Erythroblast (primary cell): ENCODE measurements at regions not wholly inside any gene's neighbourhood (a gene's known extent, or its start where the extent isn't known, plus 50 kb on each side); places are given as distances from the start of the nearest gene placed in this dataset.
"Not testable (repeated sequence)": the region's sequence is repeated elsewhere in the genome, so short reads cannot be mapped to it uniquely, and the experiment has no call there.

Source experiments
- DNase-seq, 2 experiments: peaks; one replicate each; lab custom pipeline; 2025; lab: John Stamatoyannopoulos, UW
- GATA1 ChIP-seq: IDR thresholded peaks from 2 replicates; pipeline ENCODE4 v1.6.1; 2011; ENCODE audit warnings: low read depth, mild to moderate bottlenecking, control low read depth, low read length, moderate library complexity
- POLR2A ChIP-seq: IDR thresholded peaks from 2 replicates; pipeline ENCODE4 v1.6.1; 2011; ENCODE audit warnings: mild to moderate bottlenecking, low read length

DNA sequence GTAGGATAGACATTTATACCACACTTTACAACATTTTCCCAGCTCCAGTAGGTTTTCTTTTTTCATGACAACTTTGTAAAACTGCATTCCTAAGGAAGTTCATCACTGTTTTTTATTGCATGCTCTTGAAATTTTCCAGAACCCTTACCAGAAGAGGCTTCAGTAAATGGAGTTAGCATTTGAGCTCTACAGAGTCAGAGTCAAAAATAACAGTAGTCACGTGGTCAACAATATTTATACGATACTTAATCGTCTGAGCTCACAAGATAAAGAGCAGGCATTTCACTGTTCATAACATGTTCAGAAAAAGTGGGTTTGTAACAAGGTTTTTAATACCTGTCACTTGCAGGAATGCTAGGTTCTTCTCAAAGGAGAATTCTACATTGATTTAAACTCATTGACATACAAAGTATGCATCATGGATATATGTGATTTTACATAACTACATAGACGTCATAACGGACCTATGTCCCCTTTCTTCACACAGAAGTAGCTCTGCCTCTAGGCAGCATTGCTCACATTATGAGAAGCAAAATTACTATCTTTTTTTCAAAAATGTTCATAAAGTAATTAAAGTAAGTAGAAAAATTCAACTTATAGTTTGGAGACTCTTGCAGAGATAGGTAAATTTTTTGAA is 187.0 kb upstream of the COL3A1 start:
- DNase-seq = no peak

DNA sequence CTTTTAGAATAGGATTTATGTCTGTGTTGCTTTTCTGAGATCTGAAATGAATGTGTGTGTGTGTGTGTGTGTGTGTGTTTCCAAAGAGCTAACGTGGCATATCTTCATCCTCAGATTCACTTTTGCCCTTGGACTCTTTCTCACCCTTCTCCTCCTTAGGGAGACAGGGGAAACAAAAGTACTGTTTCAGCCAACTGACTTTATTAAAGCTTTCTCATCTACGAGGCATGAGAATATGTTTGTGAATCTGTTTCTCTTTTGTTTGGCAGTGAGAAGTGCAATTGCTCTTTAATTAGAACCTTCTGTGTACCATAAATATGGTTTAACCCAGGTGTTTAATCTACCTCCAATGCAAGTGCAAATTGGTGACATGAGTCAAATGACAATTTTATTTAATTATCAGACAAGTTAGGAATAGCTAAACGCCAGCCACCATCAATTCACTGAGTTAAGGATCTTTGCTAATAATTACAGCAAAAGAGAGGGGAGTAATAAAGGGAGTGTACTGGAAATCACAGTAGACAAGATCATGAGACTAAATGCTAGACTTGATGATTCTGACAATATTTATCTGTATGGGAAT is 186.4 kb upstream of the COL3A1 start:
- TF ChIP-seq GATA1 (no peak), POLR2A (no peak)
- DNase-seq = no peak

More for the DNA sequence above, 187.0 kb upstream of the COL3A1 start:
- no peak for TF ChIP-seq GATA1
- no peak for TF ChIP-seq POLR2A

DNA sequence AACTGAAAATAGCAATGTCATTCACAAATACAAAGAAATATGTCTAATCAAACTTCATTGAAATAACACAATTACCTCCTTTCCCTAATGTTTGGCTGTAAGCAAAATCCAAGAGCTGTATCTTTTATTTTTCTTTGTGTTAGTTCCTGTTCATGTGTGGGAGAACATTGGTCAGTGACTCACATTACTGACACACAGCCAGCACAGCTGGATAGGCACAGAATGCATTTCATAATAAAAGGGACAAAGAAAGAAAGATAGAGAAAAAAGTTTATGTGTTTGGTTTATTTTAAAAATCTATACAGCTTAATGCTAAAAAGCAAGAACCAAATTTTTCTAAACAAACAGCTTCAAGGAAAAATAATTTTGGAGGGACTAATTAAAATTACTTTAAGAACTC is 185.6 kb upstream of the COL3A1 start:
- TF ChIP-seq POLR2A (no peak), GATA1 (no peak)
- no peak for DNase-seq

GRCh38 chr2:188789951-188790350 is 184.2 kb upstream of the COL3A1 start:
- no peak for DNase-seq
- TF ChIP-seq POLR2A = no peak
- no peak for TF ChIP-seq GATA1

DNA sequence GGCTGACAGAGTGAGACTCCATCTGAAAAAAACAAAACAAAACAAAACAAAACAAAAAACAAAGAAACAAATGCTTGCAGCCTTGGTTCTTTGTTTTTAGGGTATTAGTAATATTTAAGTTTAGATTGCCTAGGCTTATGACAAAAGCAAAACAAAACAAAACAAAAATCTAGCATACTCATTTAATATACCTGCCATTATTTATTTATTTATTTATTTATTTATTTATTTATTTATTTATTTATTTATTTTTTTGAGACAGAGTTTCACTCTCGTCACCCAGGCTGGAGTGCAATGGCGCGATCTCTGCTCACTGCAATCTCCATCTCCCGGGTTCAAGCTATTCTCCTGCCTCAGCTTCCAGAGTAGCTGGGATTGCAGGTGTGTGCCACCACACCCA is 179.7 kb upstream of the COL3A1 start:
- not testable (repeated sequence) for DNase-seq

DNA sequence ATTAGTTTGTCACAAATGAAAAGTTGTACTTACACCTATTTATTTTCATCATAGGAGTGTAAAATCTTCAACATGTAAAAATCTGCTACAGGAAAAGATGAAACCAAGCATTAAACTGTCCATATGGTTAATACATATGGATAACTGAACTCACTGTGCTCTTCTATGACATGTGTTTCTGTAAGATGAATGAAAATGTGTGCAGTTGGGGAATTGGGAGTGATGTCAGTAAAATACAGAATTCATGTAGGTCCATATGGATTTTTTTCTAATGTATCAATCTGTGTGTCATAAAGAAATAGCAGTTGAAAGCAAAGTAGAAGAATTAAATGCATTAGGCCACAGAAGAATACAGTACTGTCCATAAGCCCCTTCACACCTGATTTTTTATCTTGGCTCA is 178.4 kb upstream of the COL3A1 start:
- DNase-seq = no peak
- TF ChIP-seq GATA1 = no peak
- TF ChIP-seq POLR2A = no peak

DNA sequence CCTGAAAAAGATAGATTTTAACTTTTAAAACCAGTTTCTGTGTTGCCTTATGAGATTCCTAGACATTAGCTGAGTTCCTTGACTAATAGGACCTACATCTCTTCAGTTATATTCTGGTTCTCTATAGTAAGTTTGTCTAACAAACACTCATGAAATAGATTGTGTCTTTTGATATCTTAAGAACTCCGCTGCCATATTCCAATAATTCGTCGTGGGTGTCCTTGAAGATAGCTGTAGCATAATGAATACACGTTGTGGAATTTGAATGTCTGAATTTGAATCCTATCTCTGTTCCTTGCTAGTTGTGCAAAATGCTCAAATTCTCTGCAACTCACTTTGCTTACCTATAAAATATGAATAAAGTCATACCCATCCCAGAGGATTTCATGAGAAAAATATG is 176.8 kb upstream of the COL3A1 start:
- TF ChIP-seq POLR2A (no peak), GATA1 (no peak)
- DNase-seq = no peak

GRCh38 chr2:188798159-188798558 is 176.0 kb upstream of the COL3A1 start:
- TF ChIP-seq POLR2A (no peak), GATA1 (no peak)
- DNase-seq = no peak

GRCh38 chr2:188805219-188805618 is 169.0 kb upstream of the COL3A1 start:
- DNase-seq = no peak
- TF ChIP-seq GATA1 (no peak), POLR2A (no peak)

- TF ChIP-seq POLR2A = no peak
- no peak for TF ChIP-seq GATA1
- DNase-seq = no peak
These were observed 165.2 kb upstream of the COL3A1 start for GRCh38 chr2:188808947-188809355.

DNA sequence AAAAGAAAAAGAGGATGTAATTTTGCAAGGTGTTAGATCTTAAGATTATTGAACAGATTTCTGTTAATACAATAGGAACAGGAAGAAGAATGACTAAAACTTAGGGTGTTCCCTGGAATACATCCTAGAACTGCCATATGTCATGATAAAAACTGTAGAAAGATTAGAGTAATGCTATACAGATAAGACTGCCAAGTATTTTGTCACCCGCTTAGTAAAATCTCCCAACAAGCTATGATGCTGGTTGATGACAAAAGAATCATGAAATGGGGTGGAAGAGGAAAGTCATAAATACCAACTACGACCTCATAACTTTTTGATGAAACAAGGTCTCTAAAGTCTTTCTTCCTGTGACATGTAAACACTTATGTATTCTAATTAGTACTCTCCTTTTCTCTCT is 163.6 kb upstream of the COL3A1 start:
- TF ChIP-seq GATA1 (no peak), POLR2A (no peak)

GRCh38 chr2:188811522-188811921 is 162.7 kb upstream of the COL3A1 start:
- no peak for DNase-seq
- TF ChIP-seq GATA1 (no peak), POLR2A (no peak)

More for the DNA sequence above, 163.6 kb upstream of the COL3A1 start:
- DNase-seq = no peak

- TF ChIP-seq GATA1 = no peak
- no peak for TF ChIP-seq POLR2A
- no peak for DNase-seq
These were observed 160.9 kb upstream of the COL3A1 start for GRCh38 chr2:188813315-188813714.

DNA sequence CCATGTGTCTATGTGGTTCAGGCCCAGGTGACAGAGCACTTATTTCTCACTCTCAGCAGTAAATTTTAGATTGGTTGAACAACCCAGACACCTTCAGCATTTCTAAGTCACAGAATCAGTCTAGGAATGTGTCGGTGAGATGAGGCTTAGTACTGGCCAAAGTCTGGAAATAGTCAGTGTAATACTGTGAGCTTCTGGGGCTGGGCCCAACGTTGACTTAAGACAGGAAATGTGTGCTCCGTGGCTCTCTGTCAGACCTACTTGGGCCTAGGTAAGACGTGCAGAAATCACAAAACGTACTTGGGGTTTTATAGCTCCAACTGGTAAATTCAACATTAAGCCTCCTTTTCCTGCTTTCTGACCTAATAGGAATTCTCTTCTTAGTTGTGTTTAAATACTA is 160.3 kb upstream of the COL3A1 start:
- no peak for DNase-seq
- TF ChIP-seq GATA1 (no peak), POLR2A (no peak)

- DNase-seq = peak in 1 of 2 experiments; percentile 1
- TF ChIP-seq GATA1 (no peak), POLR2A (no peak)
These were observed 155.2 kb upstream of the COL3A1 start for GRCh38 chr2:188819011-188819410.

DNA sequence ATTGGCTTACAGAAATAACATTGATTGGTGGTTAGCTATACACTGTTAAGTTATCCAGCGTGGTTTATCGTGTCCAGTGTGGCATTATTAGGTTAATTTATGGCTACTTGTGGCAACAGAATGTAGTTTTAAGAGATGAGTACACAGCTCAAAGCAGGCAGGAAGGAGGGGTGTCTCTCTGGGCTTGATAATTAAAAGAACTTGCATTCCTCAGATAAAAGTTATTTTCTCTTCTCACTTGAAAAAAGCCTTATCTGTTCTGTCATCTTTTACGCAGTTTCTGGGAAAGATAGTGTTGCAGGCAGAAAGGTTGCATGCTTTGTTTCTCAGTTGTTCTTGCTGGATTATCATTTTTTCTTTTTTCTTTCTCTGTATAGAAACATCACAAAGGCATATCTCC is 154.4 kb upstream of the COL3A1 start:
- DNase-seq = no peak
- no peak for TF ChIP-seq GATA1
- no peak for TF ChIP-seq POLR2A

DNA sequence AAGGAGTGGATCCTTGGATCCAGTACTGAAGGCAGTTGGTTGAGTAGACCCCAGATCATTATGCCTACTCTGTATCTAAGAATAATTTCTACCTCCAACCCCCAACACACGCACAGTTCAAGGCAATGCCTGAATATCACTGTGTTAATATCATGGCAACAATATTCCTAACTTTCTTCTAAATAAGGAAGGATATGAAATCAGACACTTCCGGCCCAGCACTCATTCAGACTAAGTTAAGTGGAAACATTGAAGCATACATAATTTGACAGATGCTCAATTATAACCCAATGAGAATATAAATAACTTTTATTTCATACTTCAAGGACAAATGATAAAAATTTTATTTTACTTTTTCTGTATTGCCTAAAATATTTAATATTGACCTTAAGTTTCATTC is 153.6 kb upstream of the COL3A1 start:
- no peak for DNase-seq
- TF ChIP-seq POLR2A = no peak
- no peak for TF ChIP-seq GATA1
